ENCODE measurements at regions not wholly inside any gene's neighbourhood (a gene's known extent, or its start where the extent isn't known, plus 50 kb on each side); places are given as distances from the start of the nearest gene placed in this dataset.

GRCh38 chr2:8582191-8582590, 99.7 kb upstream of the ID2 start:
- ATAC-seq (ENCODE audit: low read depth in 2 of 2) (no peak), DNase-seq (no peak)
- Mint-ChIP-seq H3K27me3 (peaks cover 13 to 54% (median 30%) of the 10 kb centered on the region in 3 donors), H3K4me1 (peaks cover 40 to 57% (median 42%) of the 10 kb centered on the region in 3 donors), H3K4me3 (peak overlapping the region in 4 of 8 donors; percentile 49 to 74 (median 57)), H3K27ac (peak overlapping the region in 5 of 6 donors; percentile 75 to 94 (median 86)), H3K9me3 (peaks cover 0 to under 1% (median 0%) of the 10 kb centered on the region in 7 donors), H3K36me3 (no peaks in the 10 kb centered on the region)

- H3K4me1 Mint-ChIP-seq, result peaks cover 36 to 51% (median 41%) of the 10 kb centered on the region in 3 donors
- H3K4me3 Mint-ChIP-seq, result peak overlapping the region in 6 of 8 donors; percentile 50 to 79 (median 68)
- H3K9me3 Mint-ChIP-seq, result no peaks in the 10 kb centered on the region
- ATAC-seq (ENCODE audit: low read depth in 2 of 2) (no peak), DNase-seq (no peak)
- no peaks in the 10 kb centered on the region for H3K36me3 Mint-ChIP-seq
- peaks cover 15 to 60% (median 30%) of the 10 kb centered on the region in 3 donors for H3K27me3 Mint-ChIP-seq
- peak overlapping the region; percentile 75 to 94 (median 88) for H3K27ac Mint-ChIP-seq
Measured at GRCh38 chr2:8582651-8583399, 99.0 kb upstream of the ID2 start.

GRCh38 chr2:8583400-8584173, 98.3 kb upstream of the ID2 start:
- Mint-ChIP-seq H3K27ac (peak overlapping the region; percentile 18 to 94 (median 80)), H3K4me1 (peaks cover 29 to 44% (median 33%) of the 10 kb centered on the region in 3 donors), H3K36me3 (no peaks in the 10 kb centered on the region), H3K4me3 (peak overlapping the region; percentile 61 to 80 (median 74)), H3K9me3 (no peaks in the 10 kb centered on the region), H3K27me3 (peaks cover 22 to 60% (median 33%) of the 10 kb centered on the region in 3 donors)
- DNase-seq, result peak; percentile 88
- peak; percentile 87 to 90 for ATAC-seq (ENCODE audit: low read depth in 2 of 2)

- ATAC-seq (ENCODE audit: low read depth in 2 of 2) (no peak), DNase-seq (no peak)
- H3K4me1 Mint-ChIP-seq, result peaks cover 26 to 41% (median 29%) of the 10 kb centered on the region in 3 donors
- no peaks in the 10 kb centered on the region for H3K9me3 Mint-ChIP-seq
- peak overlapping the region in 5 of 6 donors; percentile 18 to 92 (median 79) for H3K27ac Mint-ChIP-seq
- H3K36me3 Mint-ChIP-seq, result no peaks in the 10 kb centered on the region
- H3K4me3 Mint-ChIP-seq, result peak overlapping the region; percentile 61 to 80 (median 74)
- peaks cover 28 to 56% (median 30%) of the 10 kb centered on the region in 3 donors for H3K27me3 Mint-ChIP-seq
Measured at GRCh38 chr2:8584174-8585066, 97.4 kb upstream of the ID2 start.

GRCh38 chr2:8586457-8587051, 95.3 kb upstream of the ID2 start:
- Mint-ChIP-seq H3K27ac (peak overlapping the region in 1 of 6 donors; percentile 30), H3K27me3 (peaks cover 23 to 51% (median 24%) of the 10 kb centered on the region in 3 donors), H3K36me3 (no peaks in the 10 kb centered on the region), H3K4me1 (peaks cover 17 to 26% (median 19%) of the 10 kb centered on the region in 3 donors), H3K9me3 (no peaks in the 10 kb centered on the region), H3K4me3 (no peak overlapping the region)
- ATAC-seq (ENCODE audit: low read depth in 2 of 2), result no peak
- no peak for DNase-seq

GRCh38 chr2:8587251-8587791, 94.5 kb upstream of the ID2 start:
- Mint-ChIP-seq H3K27ac (no peak overlapping the region), H3K4me1 (peaks cover 11 to 19% (median 13%) of the 10 kb centered on the region in 3 donors), H3K27me3 (peaks cover 24 to 56% (median 27%) of the 10 kb centered on the region in 3 donors), H3K36me3 (no peaks in the 10 kb centered on the region), H3K4me3 (no peak overlapping the region), H3K9me3 (no peaks in the 10 kb centered on the region)
- ATAC-seq (ENCODE audit: low read depth in 2 of 2) (no peak), DNase-seq (no peak)

GRCh38 chr2:8587920-8588830, 93.7 kb upstream of the ID2 start:
- H3K27me3 Mint-ChIP-seq, result peaks cover 24 to 60% (median 27%) of the 10 kb centered on the region in 3 donors
- DNase-seq (no peak), ATAC-seq (ENCODE audit: low read depth in 2 of 2) (no peak)
- no peak overlapping the region for H3K27ac Mint-ChIP-seq
- no peaks in the 10 kb centered on the region for H3K36me3 Mint-ChIP-seq
- H3K9me3 Mint-ChIP-seq, result no peaks in the 10 kb centered on the region
- peak overlapping the region in 1 of 8 donors; percentile 66 for H3K4me3 Mint-ChIP-seq
- peaks cover 7 to 10% (median 8%) of the 10 kb centered on the region in 3 donors for H3K4me1 Mint-ChIP-seq

- H3K27me3 Mint-ChIP-seq, result peaks cover 30 to 64% (median 32%) of the 10 kb centered on the region in 3 donors
- peaks cover 5 to 8% (median 7%) of the 10 kb centered on the region in 3 donors for H3K4me1 Mint-ChIP-seq
- H3K27ac Mint-ChIP-seq, result no peak overlapping the region
- ATAC-seq (ENCODE audit: low read depth in 2 of 2), result no peak
- no peak overlapping the region for H3K4me3 Mint-ChIP-seq
- DNase-seq, result no peak
- H3K36me3 Mint-ChIP-seq, result no peaks in the 10 kb centered on the region
- no peaks in the 10 kb centered on the region for H3K9me3 Mint-ChIP-seq
Measured at GRCh38 chr2:8588831-8589191, 93.0 kb upstream of the ID2 start.

- Mint-ChIP-seq H3K4me1 (peaks cover 0 to 4% (median 3%) of the 10 kb centered on the region in 3 donors), H3K27ac (no peak overlapping the region), H3K4me3 (no peak overlapping the region), H3K9me3 (no peaks in the 10 kb centered on the region), H3K36me3 (no peaks in the 10 kb centered on the region), H3K27me3 (peaks cover 33 to 60% (median 35%) of the 10 kb centered on the region in 3 donors)
- ATAC-seq (ENCODE audit: low read depth in 2 of 2) (no peak), DNase-seq (no peak)
Measured at GRCh38 chr2:8589721-8590120, 92.1 kb upstream of the ID2 start.

- H3K36me3 Mint-ChIP-seq, result no peaks in the 10 kb centered on the region
- no peaks in the 10 kb centered on the region for H3K9me3 Mint-ChIP-seq
- ATAC-seq (ENCODE audit: low read depth in 2 of 2) (no peak), DNase-seq (no peak)
- no peak overlapping the region for H3K4me3 Mint-ChIP-seq
- H3K4me1 Mint-ChIP-seq, result peaks cover 0 to 4% (median 0%) of the 10 kb centered on the region in 3 donors
- H3K27me3 Mint-ChIP-seq, result peaks cover 24 to 60% (median 40%) of the 10 kb centered on the region in 3 donors
- H3K27ac Mint-ChIP-seq, result no peak overlapping the region
Measured at GRCh38 chr2:8590938-8591337, 90.9 kb upstream of the ID2 start.

- Mint-ChIP-seq H3K27me3 (peaks cover 31 to 53% (median 50%) of the 10 kb centered on the region in 3 donors), H3K4me3 (no peak overlapping the region), H3K36me3 (no peaks in the 10 kb centered on the region), H3K4me1 (peaks cover 0 to 8% (median 0%) of the 10 kb centered on the region in 3 donors), H3K9me3 (no peaks in the 10 kb centered on the region), H3K27ac (no peak overlapping the region)
- no peak for DNase-seq
- ATAC-seq (ENCODE audit: low read depth in 2 of 2), result no peak
Measured at GRCh38 chr2:8592736-8593135, 89.1 kb upstream of the ID2 start.
